ENCODE measurements at regions not wholly inside any gene's neighbourhood (a gene's known extent, or its start where the extent isn't known, plus 50 kb on each side); places are given as distances from the start of the nearest gene placed in this dataset.
"Not testable (repeated sequence)": the region's sequence is repeated elsewhere in the genome, so short reads cannot be mapped to it uniquely, and the experiment has no call there.

- no peak for DNase-seq (ENCODE audit: low spot score)
These were observed 77.4 kb downstream of the MS4A13 start for GRCh38 chr11:60592601-60593000.

GRCh38 chr11:60594998-60595642, 79.9 kb downstream of the MS4A13 start:
- no peak for DNase-seq (ENCODE audit: low spot score)

- DNase-seq (ENCODE audit: low spot score), result no peak
These were observed 91.9 kb upstream of the MS4A8 start for GRCh38 chr11:60607483-60607882.

GRCh38 chr11:60609632-60610031, 89.8 kb upstream of the MS4A8 start:
- DNase-seq (ENCODE audit: low spot score), result no peak

GRCh38 chr11:60610702-60611101, 88.7 kb upstream of the MS4A8 start:
- no peak for DNase-seq (ENCODE audit: low spot score)

- no peak for DNase-seq (ENCODE audit: low spot score)
These were observed 83.9 kb upstream of the MS4A8 start for GRCh38 chr11:60615497-60615896.

GRCh38 chr11:60621940-60622339, 77.5 kb upstream of the MS4A8 start:
- DNase-seq (ENCODE audit: low spot score), result not testable (repeated sequence)

- DNase-seq (ENCODE audit: low spot score), result not testable (repeated sequence)
These were observed 76.6 kb upstream of the MS4A8 start for GRCh38 chr11:60622776-60623175.

- peak; percentile 57 for DNase-seq (ENCODE audit: low spot score)
These were observed 74.2 kb upstream of the MS4A8 start for GRCh38 chr11:60625262-60625661.

GRCh38 chr11:60629399-60629798, 70.0 kb upstream of the MS4A8 start:
- no peak for DNase-seq (ENCODE audit: low spot score)

GRCh38 chr11:60631944-60632343, 67.5 kb upstream of the MS4A8 start:
- DNase-seq (ENCODE audit: low spot score), result no peak

- no peak for DNase-seq (ENCODE audit: low spot score)
These were observed 65.8 kb upstream of the MS4A8 start for GRCh38 chr11:60633645-60634044.

GRCh38 chr11:60634126-60634525, 65.3 kb upstream of the MS4A8 start:
- DNase-seq (ENCODE audit: low spot score), result no peak

- no peak for DNase-seq (ENCODE audit: low spot score)
These were observed 57.5 kb upstream of the MS4A8 start for GRCh38 chr11:60641940-60642339.

GRCh38 chr11:60647087-60647486, 52.3 kb upstream of the MS4A8 start:
- no peak for DNase-seq (ENCODE audit: low spot score)
